HT1080 (cell line): ENCODE measurements at regions not wholly inside any gene's neighbourhood (a gene's known extent, or its start where the extent isn't known, plus 50 kb on each side); places are given as distances from the start of the nearest gene placed in this dataset.
"Not testable (repeated sequence)": the region's sequence is repeated elsewhere in the genome, so short reads cannot be mapped to it uniquely, and the experiment has no call there.

ENCODE experiments used
- DNase-seq: peaks from one replicate; pipeline ENCODE4 v3.0.0-alpha.2; 2015; ENCODE audit warnings: low read depth

GRCh38 chr5:82714732-82715131 is 362.5 kb downstream of the TMEM167A start:
- DNase-seq, result not testable (repeated sequence)

- no peak for DNase-seq
Observed at GRCh38 chr5:82713811-82714210, 363.4 kb downstream of the TMEM167A start.

GRCh38 chr5:82707741-82708140 is 369.5 kb downstream of the TMEM167A start:
- DNase-seq, result peak; percentile 23

- no peak for DNase-seq
Observed at GRCh38 chr5:82704381-82704780, 372.8 kb downstream of the TMEM167A start.

DNA sequence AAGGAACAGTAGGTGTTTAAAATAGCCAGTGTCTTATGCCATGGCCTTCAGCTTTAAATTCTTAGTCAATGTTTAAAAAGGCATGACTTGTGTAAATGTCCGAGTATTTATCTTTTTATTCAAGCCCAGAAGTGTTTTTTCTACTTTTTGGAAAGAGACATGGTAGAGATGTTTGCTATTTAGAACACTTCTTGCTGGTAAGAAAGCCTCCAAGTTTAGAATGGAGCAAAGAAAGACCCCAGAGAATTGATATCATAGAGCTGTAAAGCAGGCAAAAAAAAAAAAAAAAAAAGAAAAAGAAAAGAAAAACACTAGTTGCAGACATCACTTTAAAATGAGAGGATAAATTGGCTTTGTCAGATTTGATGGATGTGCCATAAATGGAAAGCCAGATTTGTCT is 375.1 kb downstream of the TMEM167A start:
- DNase-seq, result no peak

DNA sequence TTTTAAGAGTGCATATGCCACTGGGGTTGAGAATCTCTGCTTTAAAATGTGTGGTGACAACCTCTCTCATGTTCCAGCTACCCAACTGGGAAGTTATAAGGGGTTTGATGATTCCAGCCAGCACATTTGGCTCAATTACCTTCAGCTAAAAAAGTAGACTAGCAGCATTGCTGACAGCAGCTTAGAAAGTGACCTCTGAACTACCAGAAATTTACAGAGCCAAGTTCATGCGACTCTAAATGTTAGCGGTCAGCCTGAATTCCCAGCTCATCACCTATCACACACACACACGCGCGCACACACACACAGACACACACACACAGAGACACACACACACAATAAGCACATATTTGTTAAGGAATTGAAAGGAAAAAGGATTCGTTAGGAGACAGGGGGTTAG is 377.5 kb downstream of the TMEM167A start:
- DNase-seq, result no peak

DNA sequence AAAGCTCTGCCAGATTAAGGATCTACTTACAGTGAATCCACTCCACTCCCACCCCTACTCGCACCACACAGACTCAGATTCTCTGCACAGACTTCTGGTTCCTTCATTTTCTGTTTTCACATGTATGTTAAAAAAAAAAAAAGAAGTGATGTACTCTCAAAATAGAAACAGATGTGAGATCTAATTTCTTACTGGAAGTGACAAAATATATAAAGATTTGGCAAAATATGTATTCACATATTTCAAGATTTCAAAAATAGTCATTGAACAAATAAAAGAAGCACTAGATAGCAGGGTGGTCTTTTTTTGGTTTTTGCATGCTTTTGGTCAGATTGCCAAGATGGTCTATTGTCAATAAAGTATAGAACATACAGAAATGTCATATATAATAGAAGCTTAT is 379.2 kb downstream of the TMEM167A start:
- no peak for DNase-seq

DNA sequence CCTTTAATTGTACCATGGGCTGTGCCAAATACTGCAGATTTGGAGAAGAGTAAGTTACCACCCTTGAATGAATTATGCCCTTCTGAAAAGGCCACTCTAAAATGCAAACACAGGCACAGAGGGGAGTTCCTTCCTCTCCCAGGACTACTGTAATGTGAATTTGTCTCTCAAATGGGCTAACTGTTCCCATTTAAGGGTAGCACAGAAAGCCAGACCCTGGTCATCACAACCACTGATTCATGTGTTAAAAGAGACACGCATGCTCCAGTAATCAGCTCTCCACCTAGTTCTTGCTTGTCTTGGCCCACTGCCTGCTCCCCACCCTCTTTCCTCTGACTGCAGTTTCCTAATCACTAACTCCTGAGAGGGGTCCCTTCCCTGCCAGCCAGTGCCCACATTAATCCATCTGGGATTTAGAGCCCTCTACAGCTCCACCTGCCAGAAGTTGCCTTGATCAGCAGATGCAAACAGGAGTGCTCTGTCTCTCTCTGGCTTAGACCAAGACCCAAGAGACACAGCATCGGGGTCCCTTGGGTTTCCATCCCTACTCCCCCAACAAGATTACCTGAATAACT is 382.4 kb downstream of the TMEM167A start:
- no peak for DNase-seq

GRCh38 chr5:82692826-82693225 is 384.4 kb downstream of the TMEM167A start:
- DNase-seq, result no peak

DNA sequence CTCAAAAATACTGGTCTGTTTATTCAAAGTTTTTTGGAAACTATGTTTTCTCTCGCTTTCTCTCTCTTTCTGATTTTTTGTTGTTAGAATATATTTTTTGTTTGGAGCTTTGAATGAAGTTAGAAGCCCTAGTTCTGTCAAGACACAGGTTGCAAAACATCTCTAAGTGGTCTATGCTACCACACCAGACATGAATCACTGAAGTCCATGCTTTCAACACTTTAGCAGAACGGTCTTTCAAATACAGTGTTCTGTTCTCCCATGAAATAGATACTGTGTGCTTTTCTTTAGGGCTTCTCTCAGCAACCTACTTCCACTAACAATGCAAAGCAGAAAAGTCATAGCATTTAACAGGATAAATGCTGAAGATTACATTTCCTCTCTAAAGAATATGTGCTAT is 392.5 kb downstream of the TMEM167A start:
- no peak for DNase-seq

- DNase-seq, result no peak
Observed at GRCh38 chr5:82684165-82684564, 393.0 kb downstream of the TMEM167A start.

DNA sequence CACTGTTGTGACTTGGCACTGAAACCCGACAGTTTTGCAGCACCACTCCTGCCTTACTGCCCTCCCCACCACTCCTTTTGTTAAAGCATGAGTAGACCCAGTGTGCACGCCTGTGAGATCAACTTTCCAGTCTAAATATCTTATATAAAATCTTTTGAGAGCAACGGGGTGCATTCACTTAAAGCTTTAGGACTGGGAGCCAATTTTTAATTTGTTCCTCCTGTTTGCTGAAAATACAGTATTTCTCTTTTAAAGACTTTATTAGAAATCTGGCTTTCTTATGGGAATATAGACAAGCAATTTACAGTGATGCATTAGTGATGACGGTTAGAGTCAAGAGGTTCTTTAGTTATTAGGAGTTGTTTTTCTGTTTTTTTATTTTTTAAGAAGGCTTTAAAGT is 397.5 kb downstream of the TMEM167A start:
- DNase-seq, result no peak

- no peak for DNase-seq
Observed at GRCh38 chr5:82676661-82677060, 398.5 kb upstream of the RPS23 start.

- DNase-seq, result no peak
Observed at GRCh38 chr5:82674671-82675070, 396.5 kb upstream of the RPS23 start.

DNA sequence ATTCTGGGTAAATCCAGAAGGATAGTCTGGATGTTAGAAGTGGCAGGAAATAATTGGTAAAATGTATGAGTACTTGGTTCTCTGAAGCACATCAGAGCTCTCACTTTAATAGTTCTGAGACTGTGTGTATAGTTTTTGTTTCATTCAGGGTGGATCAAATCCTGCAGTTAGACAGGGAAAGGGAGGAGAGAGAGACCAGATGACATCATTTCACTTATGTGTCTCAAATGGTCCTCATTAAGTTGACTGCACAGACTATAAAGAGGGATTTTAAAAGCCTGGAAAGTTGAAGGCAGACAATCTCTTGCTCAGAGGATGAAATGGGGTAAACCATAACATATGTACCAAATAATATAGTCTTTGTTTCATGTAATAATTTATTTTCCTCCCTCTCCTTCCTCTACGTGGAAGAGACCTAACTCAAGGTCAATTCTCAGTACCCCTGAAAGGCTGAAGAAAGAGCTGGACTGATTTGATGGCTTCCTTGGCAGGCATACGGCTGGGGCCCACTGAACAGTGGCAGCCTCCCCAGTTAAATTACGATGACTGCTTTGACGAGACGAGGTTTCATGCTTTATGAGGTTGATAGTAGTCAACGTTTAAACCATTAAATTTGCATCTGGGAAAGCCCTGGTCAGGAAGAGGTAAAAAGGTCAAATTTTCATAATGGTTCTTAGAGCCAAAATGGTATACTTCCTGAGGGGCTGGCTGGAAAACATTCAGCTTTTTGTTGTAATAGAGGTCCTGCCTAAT is 395.1 kb upstream of the RPS23 start:
- DNase-seq, result no peak

- DNase-seq, result no peak
Observed at GRCh38 chr5:82670692-82671091, 392.5 kb upstream of the RPS23 start.

- DNase-seq, result no peak
Observed at GRCh38 chr5:82669720-82670119, 391.6 kb upstream of the RPS23 start.

DNA sequence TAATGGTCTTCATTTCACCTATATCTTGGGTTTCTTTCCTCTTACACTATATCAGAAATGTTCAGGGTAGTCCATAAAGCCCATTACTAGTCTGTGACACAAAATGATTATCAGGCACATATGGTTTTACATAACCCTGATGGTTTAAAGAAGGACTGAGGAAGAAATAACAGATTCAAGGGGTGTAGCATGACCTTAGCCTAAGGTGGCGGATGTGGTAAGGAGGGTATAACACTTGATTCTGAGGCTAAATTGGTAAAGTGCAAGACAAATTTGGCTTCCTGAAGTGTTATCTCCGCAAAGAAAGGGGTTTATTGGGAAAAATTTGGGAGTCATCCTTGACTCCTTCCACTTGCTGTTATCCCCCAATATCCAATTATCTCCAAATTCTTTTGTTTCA is 388.2 kb upstream of the RPS23 start:
- no peak for DNase-seq

DNA sequence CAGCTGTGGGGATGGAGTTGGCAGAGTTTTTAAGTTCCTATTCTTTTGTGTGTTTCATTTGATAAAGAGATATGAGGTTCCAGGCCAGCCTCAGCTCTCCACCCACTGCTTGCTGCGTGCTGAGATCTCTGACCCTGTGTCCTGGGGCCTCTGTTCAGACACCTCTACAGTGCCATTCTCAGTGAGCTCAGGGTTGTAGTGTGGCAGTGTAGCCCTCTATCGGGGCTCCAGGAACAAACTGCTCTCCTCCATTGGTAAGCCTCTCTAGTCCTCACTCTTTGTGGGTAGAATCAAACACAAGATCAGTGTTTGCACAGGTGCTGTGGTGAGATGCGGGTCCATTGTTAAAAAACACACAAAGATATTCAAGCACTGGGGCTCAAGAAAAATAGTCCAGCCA is 386.6 kb upstream of the RPS23 start:
- DNase-seq, result no peak

- no peak for DNase-seq
Observed at GRCh38 chr5:82663225-82663624, 385.1 kb upstream of the RPS23 start.

DNA sequence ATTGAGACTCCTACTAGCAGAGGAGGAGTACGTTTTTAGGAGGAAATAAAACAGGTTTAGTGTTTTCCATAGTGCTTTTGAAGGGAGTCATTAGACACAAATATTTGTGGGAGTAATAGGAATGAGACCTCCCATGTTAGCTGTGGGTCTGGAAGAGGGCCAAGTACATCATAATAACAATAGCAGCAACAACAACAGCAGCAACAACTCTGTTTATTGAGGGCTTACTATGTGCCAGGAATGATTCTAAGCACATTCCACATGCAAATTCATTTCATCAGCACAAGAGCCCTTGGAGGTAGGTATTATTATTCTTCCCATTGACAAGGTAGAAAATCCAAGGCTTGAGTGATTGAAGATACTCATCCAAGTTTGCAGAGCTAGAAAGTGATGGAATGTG is 384.2 kb upstream of the RPS23 start:
- DNase-seq, result no peak

- no peak for DNase-seq
Observed at GRCh38 chr5:82661933-82662332, 383.8 kb upstream of the RPS23 start.

GRCh38 chr5:82661462-82661861 is 383.3 kb upstream of the RPS23 start:
- no peak for DNase-seq
